Inflammatory macrophage (primary cell): ENCODE measurements at regions not wholly inside any gene's neighbourhood (a gene's known extent, or its start where the extent isn't known, plus 50 kb on each side); places are given as distances from the start of the nearest gene placed in this dataset.

Experiments
- DNase-seq, 2 donors: peaks; one replicate each; pipeline ENCODE4 v3.0.0-alpha.2; 2020 to 2022

GRCh38 chr10:3480281-3480989 is 304.6 kb downstream of the KLF6 start:
- DNase-seq = no peak

- no peak for DNase-seq
Observed at GRCh38 chr10:3478632-3479240, 306.2 kb upstream of the PITRM1 start.

GRCh38 chr10:3478153-3478552 is 305.6 kb upstream of the PITRM1 start:
- DNase-seq = peak in 1 of 2 donors; percentile 10

GRCh38 chr10:3477683-3478082 is 305.1 kb upstream of the PITRM1 start:
- peak; percentile 89 to 95 for DNase-seq

- DNase-seq = no peak
Observed at GRCh38 chr10:3476640-3477448, 304.3 kb upstream of the PITRM1 start.

- no peak for DNase-seq
Observed at GRCh38 chr10:3476186-3476585, 303.6 kb upstream of the PITRM1 start.

GRCh38 chr10:3475367-3475766 is 302.8 kb upstream of the PITRM1 start:
- DNase-seq = no peak

- DNase-seq = no peak
Observed at GRCh38 chr10:3474266-3474665, 301.7 kb upstream of the PITRM1 start.

GRCh38 chr10:3473271-3473670 is 300.7 kb upstream of the PITRM1 start:
- DNase-seq = no peak

- peak; percentile 70 to 82 for DNase-seq
Observed at GRCh38 chr10:3472287-3473051, 299.9 kb upstream of the PITRM1 start.

GRCh38 chr10:3471927-3472286 is 299.3 kb upstream of the PITRM1 start:
- no peak for DNase-seq

GRCh38 chr10:3471472-3471871 is 298.9 kb upstream of the PITRM1 start:
- peak; percentile 16 to 20 for DNase-seq

GRCh38 chr10:3470191-3470590 is 297.6 kb upstream of the PITRM1 start:
- DNase-seq = no peak

- DNase-seq = no peak
Observed at GRCh38 chr10:3469639-3470020, 297.0 kb upstream of the PITRM1 start.

- DNase-seq = peak; percentile 96 to 97
Observed at GRCh38 chr10:3468919-3469638, 296.5 kb upstream of the PITRM1 start.

- peak; percentile 86 to 89 for DNase-seq
Observed at GRCh38 chr10:3467052-3467951, 294.7 kb upstream of the PITRM1 start.

GRCh38 chr10:3465406-3465891 is 292.9 kb upstream of the PITRM1 start:
- DNase-seq = peak; percentile 34 to 56

- DNase-seq = no peak
Observed at GRCh38 chr10:3464760-3465405, 292.3 kb upstream of the PITRM1 start.

- no peak for DNase-seq
Observed at GRCh38 chr10:3460420-3461128, 288.0 kb upstream of the PITRM1 start.
